Breast epithelium (tissue), 3 donors: ENCODE measurements at regions not wholly inside any gene's neighbourhood (a gene's known extent, or its start where the extent isn't known, plus 50 kb on each side); places are given as distances from the start of the nearest gene placed in this dataset.
"Not testable (repeated sequence)": the region's sequence is repeated elsewhere in the genome, so short reads cannot be mapped to it uniquely, and the experiment has no call there.

Experiments used
- CTCF ChIP-seq, 3 donors: fragments of 450-650 bp; IDR thresholded peaks; one replicate each; pipeline ENCODE4 v1.5.1; 2016 to 2017; ENCODE audit warnings: antibody characterized with exemption in 3 of 3, mild to moderate bottlenecking in 3 of 3, moderate library complexity in 3 of 3
- POLR2A ChIP-seq: fragments of 450-650 bp; IDR thresholded peaks from one replicate; pipeline ENCODE4 v1.6.1; 2016; ENCODE audit warnings: antibody characterized with exemption, mild to moderate bottlenecking, moderate library complexity

GRCh38 chr6:125591796-125592195 lies 157.6 kb upstream of the HEY2 start:
- not testable (repeated sequence) for TF ChIP-seq POLR2A; CTCF (IDR thresholded peaks at IDR 0.05)
